ENCODE measurements at regions not wholly inside any gene's neighbourhood (a gene's known extent, or its start where the extent isn't known, plus 50 kb on each side); places are given as distances from the start of the nearest gene placed in this dataset.

- no peak for TF ChIP-seq YY1 (IDR thresholded peaks at IDR 0.05; ENCODE audit: insufficient read depth, insufficient read length)
- no peak for TF ChIP-seq SUZ12 (IDR thresholded peaks at IDR 0.05; ENCODE audit: extremely low read depth, insufficient read depth, insufficient read length)
Observed at GRCh38 chr3:191627064-191627463, 166.1 kb downstream of the PYDC2 start.

Measured in NT2/D1 (cell line).